Stomach (tissue), 4 donors: ENCODE measurements at regions not wholly inside any gene's neighbourhood (a gene's known extent, or its start where the extent isn't known, plus 50 kb on each side); places are given as distances from the start of the nearest gene placed in this dataset.

Source experiments
- EP300 ChIP-seq: sonication (generic); formaldehyde crosslinking; IDR thresholded peaks from one replicate; pipeline ENCODE4 v1.6.1; 2017; ENCODE audit warnings: antibody characterized with exemption
- POLR2AphosphoS5 ChIP-seq, 3 donors: sonication (generic); formaldehyde crosslinking; IDR thresholded peaks; one replicate each; pipeline ENCODE4 v1.6.1; 2016; ENCODE audit warnings: antibody characterized with exemption in 3 of 3
- TF ChIP-seq, protein P1 (sequence below), 7 experiments: fragments of 450-650 bp in 4 of 7; fragments of 200-600 bp in 3 of 7; sonication (generic) in 3 of 7; IDR thresholded peaks; one replicate each; pipeline ENCODE4 v1.5.1; 2016 to 2019; ENCODE audit warnings: antibody characterized with exemption in 7 of 7, control low read depth in 2 of 7, mild to moderate bottlenecking in 1 of 7

DNA sequence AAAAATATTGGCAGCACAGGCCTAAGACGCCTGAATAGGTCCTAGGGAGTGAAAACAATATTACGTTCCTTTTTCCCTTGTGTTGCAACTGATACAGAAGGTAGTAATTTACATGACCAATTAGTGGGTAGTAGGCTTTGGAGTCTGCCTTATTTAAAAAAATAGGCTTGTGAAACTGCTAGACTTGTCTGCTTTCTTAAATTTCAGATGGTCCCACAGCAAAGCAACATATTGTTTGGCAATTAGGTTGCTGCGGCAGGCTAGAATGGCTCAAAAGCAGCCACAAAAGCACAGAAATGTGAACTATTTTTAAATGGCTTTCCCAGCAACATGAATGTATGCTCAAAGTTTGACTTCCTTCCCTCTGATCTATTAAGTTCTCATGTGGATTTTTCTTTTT is 211.9 kb downstream of the TTC8 start:
- no peak for TF ChIP-seq POLR2AphosphoS5 (IDR thresholded peaks at IDR 0.05)
- TF ChIP-seq, protein P1, sequence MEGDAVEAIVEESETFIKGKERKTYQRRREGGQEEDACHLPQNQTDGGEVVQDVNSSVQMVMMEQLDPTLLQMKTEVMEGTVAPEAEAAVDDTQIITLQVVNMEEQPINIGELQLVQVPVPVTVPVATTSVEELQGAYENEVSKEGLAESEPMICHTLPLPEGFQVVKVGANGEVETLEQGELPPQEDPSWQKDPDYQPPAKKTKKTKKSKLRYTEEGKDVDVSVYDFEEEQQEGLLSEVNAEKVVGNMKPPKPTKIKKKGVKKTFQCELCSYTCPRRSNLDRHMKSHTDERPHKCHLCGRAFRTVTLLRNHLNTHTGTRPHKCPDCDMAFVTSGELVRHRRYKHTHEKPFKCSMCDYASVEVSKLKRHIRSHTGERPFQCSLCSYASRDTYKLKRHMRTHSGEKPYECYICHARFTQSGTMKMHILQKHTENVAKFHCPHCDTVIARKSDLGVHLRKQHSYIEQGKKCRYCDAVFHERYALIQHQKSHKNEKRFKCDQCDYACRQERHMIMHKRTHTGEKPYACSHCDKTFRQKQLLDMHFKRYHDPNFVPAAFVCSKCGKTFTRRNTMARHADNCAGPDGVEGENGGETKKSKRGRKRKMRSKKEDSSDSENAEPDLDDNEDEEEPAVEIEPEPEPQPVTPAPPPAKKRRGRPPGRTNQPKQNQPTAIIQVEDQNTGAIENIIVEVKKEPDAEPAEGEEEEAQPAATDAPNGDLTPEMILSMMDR (IDR thresholded peaks at IDR 0.05) = no peak
- no peak for TF ChIP-seq EP300
